Endodermal cell (in vitro differentiated cells): ENCODE measurements at regions not wholly inside any gene's neighbourhood (a gene's known extent, or its start where the extent isn't known, plus 50 kb on each side); places are given as distances from the start of the nearest gene placed in this dataset.

Source experiments
- DNase-seq: peaks from one replicate; pipeline ENCODE4 v3.0.0-alpha.2; 2017
- H3K27ac ChIP-seq: 2 replicates; pipeline ENCODE4 v1.5.1; 2013; ENCODE audit warnings: mild to moderate bottlenecking, low read depth, low read length, moderate library complexity
- H3K27me3 ChIP-seq: 2 replicates; pipeline ENCODE4 v1.6.1; 2013; ENCODE audit warnings: mild to moderate bottlenecking, low read length, moderate library complexity; ENCODE audit not compliant: insufficient read depth, control insufficient read depth, poor library complexity, severe bottlenecking
- H3K36me3 ChIP-seq: 2 replicates; pipeline ENCODE4 v1.7.0; 2013; ENCODE audit warnings: mild to moderate bottlenecking, low read length, moderate library complexity; ENCODE audit not compliant: control insufficient read depth, insufficient read depth
- H3K4me1 ChIP-seq: one replicate; pipeline ENCODE4 v1.7.0; 2013; ENCODE audit warnings: low read length; ENCODE audit not compliant: control insufficient read depth, insufficient read depth
- H3K4me3 ChIP-seq: 2 replicates; pipeline ENCODE4 v1.5.1; 2013; ENCODE audit warnings: mild to moderate bottlenecking, low read length, moderate library complexity
- H3K9ac ChIP-seq: 2 replicates; pipeline ENCODE4 v1.6.1; 2013; ENCODE audit warnings: mild to moderate bottlenecking, low read length, moderate library complexity; ENCODE audit not compliant: poor library complexity, severe bottlenecking; ENCODE audit errors: extremely low read depth
- H3K9me3 ChIP-seq: 2 replicates; pipeline ENCODE4 v1.6.1; 2013; ENCODE audit warnings: mild to moderate bottlenecking, low read length, moderate library complexity; ENCODE audit not compliant: control insufficient read depth
- H3K27ac Mint-ChIP-seq: 2 replicates; pipeline ENCODE4 v1.8.0; 2020; ENCODE audit warnings: mixed read lengths
- H3K27me3 Mint-ChIP-seq: 2 replicates; pipeline ENCODE4 v1.8.0; 2021; ENCODE audit warnings: mild to moderate bottlenecking, mixed read lengths; ENCODE audit not compliant: insufficient read depth
- H3K36me3 Mint-ChIP-seq: 2 replicates; pipeline ENCODE4 v1.8.0; 2020; ENCODE audit warnings: low read depth, mixed read lengths
- H3K4me1 Mint-ChIP-seq: 2 replicates; pipeline ENCODE4 v1.8.0; 2020; ENCODE audit warnings: mixed read lengths
- H3K4me3 Mint-ChIP-seq: 2 replicates; pipeline ENCODE4 v1.8.0; 2020; ENCODE audit warnings: mild to moderate bottlenecking, moderate library complexity, mixed read lengths
- H3K9me3 Mint-ChIP-seq: 2 replicates; pipeline ENCODE4 v1.8.0; 2020; ENCODE audit warnings: mild to moderate bottlenecking, mixed read lengths
- WGBS, 2 experiments: methylation state at CpG; one replicate each; pipeline versions ENCODE4 v1.1.5 to v1.1.7; 2013; ENCODE audit warnings: missing lambda C conversion rate in 2 of 2, mixed read lengths in 1 of 2; ENCODE audit not compliant: insufficient coverage in 1 of 2, insufficient read length in 1 of 2; 5-methylcytosine and 5-hydroxymethylcytosine counted together
- TF ChIP-seq, protein P1 (sequence below): fragments of 200-600 bp; sonication (generic); conservative IDR thresholded peaks from 2 replicates; pipeline ENCODE4 v1.5.0; 2021; ENCODE audit warnings: antibody characterized with exemption, mild to moderate bottlenecking

- no peak for DNase-seq
- 88 to 100% methylated on average over 1 to 3 of the region's 3 CpGs for WGBS, 2 experiments
- Histone ChIP-seq H3K27me3 (no peaks in the 10 kb centered on the region), H3K9ac (no peak overlapping the region), H3K36me3 (no peaks in the 10 kb centered on the region), H3K4me3 (no peak overlapping the region), H3K4me1 (peaks cover 22% of the 10 kb centered on the region), H3K27ac (no peak overlapping the region), H3K9me3 (no peaks in the 10 kb centered on the region)
- no peak overlapping the region for H3K27ac Mint-ChIP-seq
- no peaks in the 10 kb centered on the region for H3K27me3 Mint-ChIP-seq
- TF ChIP-seq, protein P1, sequence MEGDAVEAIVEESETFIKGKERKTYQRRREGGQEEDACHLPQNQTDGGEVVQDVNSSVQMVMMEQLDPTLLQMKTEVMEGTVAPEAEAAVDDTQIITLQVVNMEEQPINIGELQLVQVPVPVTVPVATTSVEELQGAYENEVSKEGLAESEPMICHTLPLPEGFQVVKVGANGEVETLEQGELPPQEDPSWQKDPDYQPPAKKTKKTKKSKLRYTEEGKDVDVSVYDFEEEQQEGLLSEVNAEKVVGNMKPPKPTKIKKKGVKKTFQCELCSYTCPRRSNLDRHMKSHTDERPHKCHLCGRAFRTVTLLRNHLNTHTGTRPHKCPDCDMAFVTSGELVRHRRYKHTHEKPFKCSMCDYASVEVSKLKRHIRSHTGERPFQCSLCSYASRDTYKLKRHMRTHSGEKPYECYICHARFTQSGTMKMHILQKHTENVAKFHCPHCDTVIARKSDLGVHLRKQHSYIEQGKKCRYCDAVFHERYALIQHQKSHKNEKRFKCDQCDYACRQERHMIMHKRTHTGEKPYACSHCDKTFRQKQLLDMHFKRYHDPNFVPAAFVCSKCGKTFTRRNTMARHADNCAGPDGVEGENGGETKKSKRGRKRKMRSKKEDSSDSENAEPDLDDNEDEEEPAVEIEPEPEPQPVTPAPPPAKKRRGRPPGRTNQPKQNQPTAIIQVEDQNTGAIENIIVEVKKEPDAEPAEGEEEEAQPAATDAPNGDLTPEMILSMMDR: no peak
- no peaks in the 10 kb centered on the region for H3K9me3 Mint-ChIP-seq
- H3K4me1 Mint-ChIP-seq: peaks cover 32% of the 10 kb centered on the region
- H3K36me3 Mint-ChIP-seq: no peaks in the 10 kb centered on the region
- no peak overlapping the region for H3K4me3 Mint-ChIP-seq
These were observed 413.0 kb downstream of the MTX2 start for GRCh38 chr2:176682278-176682677.

- Mint-ChIP-seq H3K9me3 (no peaks in the 10 kb centered on the region), H3K27me3 (no peaks in the 10 kb centered on the region), H3K4me3 (no peak overlapping the region), H3K36me3 (no peaks in the 10 kb centered on the region), H3K4me1 (peaks cover 28% of the 10 kb centered on the region), H3K27ac (no peak overlapping the region)
- Histone ChIP-seq H3K9ac (no peak overlapping the region), H3K4me1 (peaks cover 21% of the 10 kb centered on the region), H3K36me3 (no peaks in the 10 kb centered on the region), H3K27ac (no peak overlapping the region), H3K27me3 (no peaks in the 10 kb centered on the region), H3K9me3 (no peaks in the 10 kb centered on the region), H3K4me3 (no peak overlapping the region)
- TF ChIP-seq, protein P1: no peak
- 24 to 40% methylated on average over 1 of the region's 1 CpG for WGBS, 2 experiments
- DNase-seq: no peak
These were observed 414.4 kb downstream of the MTX2 start for GRCh38 chr2:176683618-176684111.

GRCh38 chr2:176685908-176686307 lies 416.7 kb downstream of the MTX2 start:
- no peaks in the 10 kb centered on the region for H3K36me3 ChIP-seq
- TF ChIP-seq, protein P1: no peak
- no peak for DNase-seq
- Mint-ChIP-seq H3K27me3 (no peaks in the 10 kb centered on the region), H3K36me3 (no peaks in the 10 kb centered on the region), H3K4me3 (no peak overlapping the region), H3K9me3 (no peaks in the 10 kb centered on the region), H3K4me1 (peaks cover 16% of the 10 kb centered on the region), H3K27ac (no peak overlapping the region)
- H3K27ac ChIP-seq: no peak overlapping the region
- H3K4me3 ChIP-seq: no peak overlapping the region
- H3K4me1 ChIP-seq: peaks cover 14% of the 10 kb centered on the region
- H3K9me3 ChIP-seq: no peaks in the 10 kb centered on the region
- H3K27me3 ChIP-seq: no peaks in the 10 kb centered on the region
- 60 to 64% methylated on average over 3 of the region's 3 CpGs for WGBS, 2 experiments
- H3K9ac ChIP-seq: no peak overlapping the region
